A549 (cell line): ENCODE measurements at regions not wholly inside any gene's neighbourhood (a gene's known extent, or its start where the extent isn't known, plus 50 kb on each side); places are given as distances from the start of the nearest gene placed in this dataset.
A peak's percentile ranks its signal among the peaks of the same experiment; 100 is the strongest.

Experiments
- ATAC-seq, 2 experiments: fragments of 200-7000 bp in 1 of 2; fragments of >200 bp in 1 of 2; cut with Nextera tagmentation in 1 of 2; cut with Tn5 transposase in 1 of 2; 3 replicates each; pipeline versions ENCODE4 v1.8.0 to v1.9.1; 2018 to 2020; ENCODE audit warnings: mild to moderate bottlenecking in 1 of 2, moderate library complexity in 1 of 2
- CTCF ChIA-PET: fragments of 300-600 bp; sonication (Branson Sonifier 250); formaldehyde crosslinking; extraction: SDS; loops from one replicate; lab custom pipeline; 2021; ENCODE audit warnings: antibody characterized with exemption, inconsistent platforms; lab: Yijun Ruan, JAX
- POLR2A ChIA-PET: fragments of 350-600 bp; formaldehyde crosslinking; extraction: SDS; loops from one replicate; lab custom pipeline; 2021; ENCODE audit warnings: antibody characterized with exemption, inconsistent platforms; lab: Yijun Ruan, JAX
- DNase-seq, 2 experiments: peaks; one replicate each; pipeline versions ENCODE4 v3.0.0 to v3.0.0-alpha.2; 2011 to 2016; ENCODE audit warnings: low read depth in 1 of 2, low spot score in 1 of 2
- FAIRE-seq: peaks from 2 replicates; lab custom pipeline; 2011; peaks lifted over from hg19 to GRCh38; lab: Jason Lieb, UNC
- H3K27ac ChIP-seq, 2 experiments: fragments of >200 bp; sonication (Bioruptor Twin); formaldehyde crosslinking; 3 replicates each; pipeline ENCODE4 v1.5.1; 2016 to 2017
- H3K4me1 ChIP-seq: fragments of >200 bp; sonication (Bioruptor Twin); formaldehyde crosslinking; 3 replicates; pipeline ENCODE4 v1.6.1; 2016
- H3K4me2 ChIP-seq: fragments of >200 bp; sonication (Bioruptor Twin); formaldehyde crosslinking; 3 replicates; pipeline ENCODE4 v1.6.1; 2016
- H3K4me3 ChIP-seq: fragments of >200 bp; sonication (Bioruptor Twin); formaldehyde crosslinking; 3 replicates; pipeline ENCODE4 v1.5.1; 2016
- H3K9me3 ChIP-seq: fragments of >200 bp; sonication (Bioruptor Twin); formaldehyde crosslinking; 3 replicates; pipeline ENCODE4 v1.6.1; 2016
- BHLHE40 ChIP-seq: IDR thresholded peaks from 2 replicates; pipeline ENCODE4 v1.6.1; 2012; ENCODE audit warnings: low read depth, low read length, inconsistent platforms
- CHD4 ChIP-seq: fragments of 200-600 bp; sonication (generic); IDR thresholded peaks from 2 replicates; pipeline ENCODE4 v1.6.1; 2016; ENCODE audit warnings: antibody characterized with exemption, mild to moderate bottlenecking, borderline replicate concordance
- EHMT2 ChIP-seq: fragments of 200-600 bp; sonication (generic); IDR thresholded peaks from 2 replicates; pipeline ENCODE4 v1.6.1; 2016; ENCODE audit warnings: antibody characterized with exemption, low read depth, mild to moderate bottlenecking, moderate library complexity
- ESRRA ChIP-seq: fragments of 150-350 bp; IDR thresholded peaks from 2 replicates; pipeline ENCODE4 v1.6.1; 2014; ENCODE audit warnings: mild to moderate bottlenecking, low read length, borderline replicate concordance
- GATA3 ChIP-seq: IDR thresholded peaks from 2 replicates; pipeline ENCODE4 v1.6.1; 2012; ENCODE audit warnings: borderline replicate concordance
- HOXB13 ChIP-seq: fragments of 250-450 bp; sonication (Bioruptor Pico); IDR thresholded peaks from 2 replicates; pipeline ENCODE4 v1.5.0; 2020; ENCODE audit warnings: low read depth, mild to moderate bottlenecking, moderate library complexity
- KDM1A ChIP-seq: fragments of 200-600 bp; sonication (generic); IDR thresholded peaks from 2 replicates; pipeline ENCODE4 v1.6.1; 2016; ENCODE audit warnings: low read depth, mild to moderate bottlenecking
- MAFK ChIP-seq: fragments of 450-650 bp; IDR thresholded peaks from 2 replicates; pipeline ENCODE4 v1.6.1; 2014; ENCODE audit not compliant: partially characterized antibody
- MAZ ChIP-seq: fragments of 150-350 bp; IDR thresholded peaks from 2 replicates; pipeline ENCODE4 v1.6.1; 2014; ENCODE audit warnings: antibody characterized with exemption, low read depth, low read length, borderline replicate concordance
- MYC ChIP-seq: IDR thresholded peaks from 2 replicates; pipeline ENCODE4 v1.6.1; 2012; ENCODE audit warnings: mild to moderate bottlenecking, inconsistent platforms, low read length, improper control_type of control experiment, borderline replicate concordance
- NPAS2 ChIP-seq: fragments of 250-450 bp; sonication (Bioruptor Pico); IDR thresholded peaks from 2 replicates; pipeline ENCODE4 v1.8.0; 2022; ENCODE audit warnings: mild to moderate bottlenecking, moderate library complexity, borderline replicate concordance
- NR3C1 ChIP-seq: fragments of >200 bp; sonication (Bioruptor Twin); formaldehyde crosslinking; IDR thresholded peaks from 3 replicates; pipeline ENCODE4 v1.6.1; 2017
- RCOR1 ChIP-seq: fragments of 150-350 bp; IDR thresholded peaks from 2 replicates; pipeline ENCODE4 v1.6.1; 2014; ENCODE audit warnings: antibody characterized with exemption, low read length, low read depth
- RFX5 ChIP-seq: fragments of 450-650 bp; IDR thresholded peaks from 2 replicates; pipeline ENCODE4 v1.7.1; 2014; ENCODE audit warnings: antibody characterized with exemption, mild to moderate bottlenecking, moderate library complexity
- RNF2 ChIP-seq: fragments of 200-600 bp; sonication (generic); IDR thresholded peaks from 2 replicates; pipeline ENCODE4 v1.6.1; 2016; ENCODE audit warnings: low read depth, mild to moderate bottlenecking, antibody characterized with exemption, moderate library complexity, borderline replicate concordance
- ZNF302 ChIP-seq: fragments of 250-450 bp; sonication (Bioruptor Pico); IDR thresholded peaks from 2 replicates; pipeline ENCODE4 v1.9.0; 2021; ENCODE audit warnings: inconsistent platforms, mild to moderate bottlenecking, moderate library complexity
- WGBS: methylation state at CpG from one replicate; pipeline ENCODE4 v1.1.6; 2017; ENCODE audit errors: missing lambda C conversion rate; 5-methylcytosine and 5-hydroxymethylcytosine counted together
- TF ChIP-seq, protein P1 (sequence below): IDR thresholded peaks from 2 replicates; pipeline ENCODE4 v1.6.1; 2012
- TF ChIP-seq, protein P2 (sequence below): IDR thresholded peaks from 2 replicates; pipeline ENCODE4 v1.6.1; 2012
- TF ChIP-seq, protein P3 (sequence below): fragments of 250-450 bp; sonication (Bioruptor Pico); IDR thresholded peaks from 2 replicates; pipeline ENCODE4 v1.5.0; 2021; ENCODE audit warnings: mild to moderate bottlenecking, moderate library complexity, borderline replicate concordance
- TF ChIP-seq, protein P4 (sequence below): IDR thresholded peaks from 2 replicates; pipeline ENCODE4 v1.6.1; 2012; ENCODE audit warnings: low read depth, borderline replicate concordance
- TF ChIP-seq, protein P5 (sequence below): fragments of 200-600 bp; sonication (generic); IDR thresholded peaks from 2 replicates; pipeline ENCODE4 v1.6.1; 2016; ENCODE audit warnings: antibody characterized with exemption, mild to moderate bottlenecking, moderate library complexity
- TF ChIP-seq, protein P6 (sequence below): fragments of >200 bp; sonication (Bioruptor Twin); formaldehyde crosslinking; IDR thresholded peaks from 2 replicates; pipeline ENCODE4 v1.6.1; 2016

DNA sequence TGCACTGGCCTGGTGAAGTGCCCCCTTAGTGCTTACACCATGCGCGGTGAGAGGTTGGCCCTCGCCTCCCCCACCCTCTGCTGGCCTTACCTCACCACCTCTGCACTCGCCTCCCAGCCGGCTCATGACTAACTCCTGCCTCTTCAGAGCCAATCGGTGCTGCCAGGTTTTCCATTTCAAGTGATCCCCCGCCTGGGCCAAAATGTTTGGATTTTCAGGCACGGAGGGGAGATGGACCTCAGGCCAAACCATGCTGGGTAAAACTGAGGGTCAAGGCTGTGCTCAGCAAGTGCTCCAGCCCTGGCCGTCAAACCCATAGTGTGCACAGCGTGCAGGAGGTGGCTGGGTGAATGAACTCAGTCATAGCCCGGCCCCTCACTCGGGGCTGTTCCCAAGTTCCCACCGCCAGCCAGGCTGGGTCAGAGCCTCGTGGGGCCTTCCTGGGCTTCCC lies 175.4 kb downstream of the SEC14L1 start:
- Histone ChIP-seq H3K4me3 (no peak overlapping the region), H3K4me1 (peaks cover 53% of the 10 kb centered on the region), H3K9me3 (no peaks in the 10 kb centered on the region), H3K27ac (peak overlapping the region; percentile 54 to 82), H3K4me2 (peak overlapping the region; percentile 59)
- WGBS = 61% methylated on average over 14 of the region's 14 CpGs
- TF ChIP-seq, protein P1, sequence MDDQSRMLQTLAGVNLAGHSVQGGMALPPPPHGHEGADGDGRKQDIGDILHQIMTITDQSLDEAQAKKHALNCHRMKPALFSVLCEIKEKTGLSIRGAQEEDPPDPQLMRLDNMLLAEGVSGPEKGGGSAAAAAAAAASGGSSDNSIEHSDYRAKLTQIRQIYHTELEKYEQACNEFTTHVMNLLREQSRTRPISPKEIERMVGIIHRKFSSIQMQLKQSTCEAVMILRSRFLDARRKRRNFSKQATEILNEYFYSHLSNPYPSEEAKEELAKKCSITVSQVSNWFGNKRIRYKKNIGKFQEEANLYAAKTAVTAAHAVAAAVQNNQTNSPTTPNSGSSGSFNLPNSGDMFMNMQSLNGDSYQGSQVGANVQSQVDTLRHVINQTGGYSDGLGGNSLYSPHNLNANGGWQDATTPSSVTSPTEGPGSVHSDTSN = no peak
- TF ChIP-seq HOXB13 = no peak
- TF ChIP-seq ZNF302 = no peak
- TF ChIP-seq, protein P2, sequence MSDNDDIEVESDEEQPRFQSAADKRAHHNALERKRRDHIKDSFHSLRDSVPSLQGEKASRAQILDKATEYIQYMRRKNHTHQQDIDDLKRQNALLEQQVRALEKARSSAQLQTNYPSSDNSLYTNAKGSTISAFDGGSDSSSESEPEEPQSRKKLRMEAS = no peak
- TF ChIP-seq MAZ = no peak
- no peak for TF ChIP-seq MYC
- no peak for TF ChIP-seq KDM1A
- no peak for TF ChIP-seq RNF2
- no peak for TF ChIP-seq ESRRA
- no peak for TF ChIP-seq EHMT2
- no peak for TF ChIP-seq CHD4
- no peak for TF ChIP-seq RFX5
- TF ChIP-seq NPAS2 (CRISPR knock-in tag) = no peak
- TF ChIP-seq MAFK = no peak
- TF ChIP-seq NR3C1 = no peak
- TF ChIP-seq, protein P3, sequence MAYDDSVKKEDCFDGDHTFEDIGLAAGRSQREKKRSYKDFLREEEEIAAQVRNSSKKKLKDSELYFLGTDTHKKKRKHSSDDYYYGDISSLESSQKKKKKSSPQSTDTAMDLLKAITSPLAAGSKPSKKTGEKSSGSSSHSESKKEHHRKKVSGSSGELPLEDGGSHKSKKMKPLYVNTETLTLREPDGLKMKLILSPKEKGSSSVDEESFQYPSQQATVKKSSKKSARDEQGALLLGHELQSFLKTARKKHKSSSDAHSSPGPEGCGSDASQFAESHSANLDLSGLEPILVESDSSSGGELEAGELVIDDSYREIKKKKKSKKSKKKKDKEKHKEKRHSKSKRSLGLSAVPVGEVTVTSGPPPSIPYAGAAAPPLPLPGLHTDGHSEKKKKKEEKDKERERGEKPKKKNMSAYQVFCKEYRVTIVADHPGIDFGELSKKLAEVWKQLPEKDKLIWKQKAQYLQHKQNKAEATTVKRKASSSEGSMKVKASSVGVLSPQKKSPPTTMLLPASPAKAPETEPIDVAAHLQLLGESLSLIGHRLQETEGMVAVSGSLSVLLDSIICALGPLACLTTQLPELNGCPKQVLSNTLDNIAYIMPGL = no peak
- TF ChIP-seq, protein P4, sequence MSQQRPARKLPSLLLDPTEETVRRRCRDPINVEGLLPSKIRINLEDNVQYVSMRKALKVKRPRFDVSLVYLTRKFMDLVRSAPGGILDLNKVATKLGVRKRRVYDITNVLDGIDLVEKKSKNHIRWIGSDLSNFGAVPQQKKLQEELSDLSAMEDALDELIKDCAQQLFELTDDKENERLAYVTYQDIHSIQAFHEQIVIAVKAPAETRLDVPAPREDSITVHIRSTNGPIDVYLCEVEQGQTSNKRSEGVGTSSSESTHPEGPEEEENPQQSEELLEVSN = no peak
- TF ChIP-seq, protein P5, sequence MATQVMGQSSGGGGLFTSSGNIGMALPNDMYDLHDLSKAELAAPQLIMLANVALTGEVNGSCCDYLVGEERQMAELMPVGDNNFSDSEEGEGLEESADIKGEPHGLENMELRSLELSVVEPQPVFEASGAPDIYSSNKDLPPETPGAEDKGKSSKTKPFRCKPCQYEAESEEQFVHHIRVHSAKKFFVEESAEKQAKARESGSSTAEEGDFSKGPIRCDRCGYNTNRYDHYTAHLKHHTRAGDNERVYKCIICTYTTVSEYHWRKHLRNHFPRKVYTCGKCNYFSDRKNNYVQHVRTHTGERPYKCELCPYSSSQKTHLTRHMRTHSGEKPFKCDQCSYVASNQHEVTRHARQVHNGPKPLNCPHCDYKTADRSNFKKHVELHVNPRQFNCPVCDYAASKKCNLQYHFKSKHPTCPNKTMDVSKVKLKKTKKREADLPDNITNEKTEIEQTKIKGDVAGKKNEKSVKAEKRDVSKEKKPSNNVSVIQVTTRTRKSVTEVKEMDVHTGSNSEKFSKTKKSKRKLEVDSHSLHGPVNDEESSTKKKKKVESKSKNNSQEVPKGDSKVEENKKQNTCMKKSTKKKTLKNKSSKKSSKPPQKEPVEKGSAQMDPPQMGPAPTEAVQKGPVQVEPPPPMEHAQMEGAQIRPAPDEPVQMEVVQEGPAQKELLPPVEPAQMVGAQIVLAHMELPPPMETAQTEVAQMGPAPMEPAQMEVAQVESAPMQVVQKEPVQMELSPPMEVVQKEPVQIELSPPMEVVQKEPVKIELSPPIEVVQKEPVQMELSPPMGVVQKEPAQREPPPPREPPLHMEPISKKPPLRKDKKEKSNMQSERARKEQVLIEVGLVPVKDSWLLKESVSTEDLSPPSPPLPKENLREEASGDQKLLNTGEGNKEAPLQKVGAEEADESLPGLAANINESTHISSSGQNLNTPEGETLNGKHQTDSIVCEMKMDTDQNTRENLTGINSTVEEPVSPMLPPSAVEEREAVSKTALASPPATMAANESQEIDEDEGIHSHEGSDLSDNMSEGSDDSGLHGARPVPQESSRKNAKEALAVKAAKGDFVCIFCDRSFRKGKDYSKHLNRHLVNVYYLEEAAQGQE = no peak
- TF ChIP-seq, protein P6, sequence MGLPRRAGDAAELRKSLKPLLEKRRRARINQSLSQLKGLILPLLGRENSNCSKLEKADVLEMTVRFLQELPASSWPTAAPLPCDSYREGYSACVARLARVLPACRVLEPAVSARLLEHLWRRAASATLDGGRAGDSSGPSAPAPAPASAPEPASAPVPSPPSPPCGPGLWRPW = no peak
- no peak for FAIRE-seq
- peak in 1 of 2 experiments; percentile 54 for DNase-seq
- ATAC-seq = peak; percentile 46 to 48
- ChIA-PET POLR2A (no interaction called here), CTCF (interaction anchor here (0.8 to 1.6 kb wide), 5 partner anchors 9 to 28 kb away, joined by 3 to 8 read pairs (median 6); no protein-coding TSS in a partner anchor)

DNA sequence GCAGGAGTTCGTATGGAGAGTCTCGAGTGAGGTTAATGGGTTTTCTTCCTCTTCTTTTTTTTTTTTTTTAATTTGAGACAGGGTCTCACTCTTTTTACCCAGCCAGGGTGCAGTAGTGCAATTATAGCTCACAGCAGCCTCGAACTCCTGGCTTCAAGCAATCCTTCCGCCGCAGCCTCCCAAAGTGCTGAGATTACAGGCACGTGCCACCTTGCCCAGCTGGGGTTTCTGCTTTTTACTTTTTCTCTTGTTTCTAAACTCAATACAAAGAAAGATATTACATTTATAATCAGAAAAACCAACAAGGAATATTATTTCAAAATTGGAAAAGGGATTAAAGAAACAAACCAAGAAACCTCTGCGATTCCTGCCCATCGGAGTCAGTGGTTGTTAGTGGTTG lies 175.9 kb downstream of the SEC14L1 start:
- FAIRE-seq = no peak
- TF ChIP-seq RCOR1 (no peak), RNF2 (no peak), GATA3 (no peak), ZNF302 (no peak), BHLHE40 (no peak)
- CTCF ChIA-PET = interaction anchor here (1.0 to 1.6 kb wide), 5 partner anchors 8 to 19 kb away, joined by 3 to 6 read pairs (median 3); no protein-coding TSS in a partner anchor
- POLR2A ChIA-PET = no interaction called here
- peaks cover 58% of the 10 kb centered on the region for H3K4me1 ChIP-seq
- H3K4me2 ChIP-seq = peak overlapping the region; percentile 59
- H3K27ac ChIP-seq = peak overlapping the region; percentile 54 to 82
- H3K4me3 ChIP-seq = no peak overlapping the region
- no peaks in the 10 kb centered on the region for H3K9me3 ChIP-seq
- no peak for ATAC-seq
- WGBS = 93% methylated on average over 8 of the region's 8 CpGs
- DNase-seq = no peak
